ENCODE measurements at regions not wholly inside any gene's neighbourhood (a gene's known extent, or its start where the extent isn't known, plus 50 kb on each side); places are given as distances from the start of the nearest gene placed in this dataset.

GRCh38 chr9:134258332-134258731 lies 67.9 kb upstream of the RXRA start:
- H3K4me3 ChIP-seq (ENCODE audit: low read length), result no peak overlapping the region
- no peak for DNase-seq (ENCODE audit: low read depth)
- TF ChIP-seq CTCF (conservative IDR thresholded peaks at IDR 0.05; ENCODE audit: low read length), result no peak

GRCh38 chr9:134258828-134259546 lies 67.3 kb upstream of the RXRA start:
- no peak for DNase-seq (ENCODE audit: low read depth)
- TF ChIP-seq CTCF (conservative IDR thresholded peaks at IDR 0.05; ENCODE audit: low read length), result no peak
- H3K4me3 ChIP-seq (ENCODE audit: low read length), result no peak overlapping the region

GRCh38 chr9:134259708-134260107 lies 66.5 kb upstream of the RXRA start:
- DNase-seq (ENCODE audit: low read depth), result no peak
- TF ChIP-seq CTCF (conservative IDR thresholded peaks at IDR 0.05; ENCODE audit: low read length), result no peak
- H3K4me3 ChIP-seq (ENCODE audit: low read length), result no peak overlapping the region

GRCh38 chr9:134260801-134261200 lies 65.5 kb upstream of the RXRA start:
- H3K4me3 ChIP-seq (ENCODE audit: low read length), result no peak overlapping the region
- no peak for TF ChIP-seq CTCF (conservative IDR thresholded peaks at IDR 0.05; ENCODE audit: low read length)
- no peak for DNase-seq (ENCODE audit: low read depth)

- TF ChIP-seq CTCF (conservative IDR thresholded peaks at IDR 0.05; ENCODE audit: low read length), result no peak
- no peak for DNase-seq (ENCODE audit: low read depth)
- H3K4me3 ChIP-seq (ENCODE audit: low read length), result no peak overlapping the region
Observed at GRCh38 chr9:134262035-134262434, 64.2 kb upstream of the RXRA start.

GRCh38 chr9:134263596-134263995 lies 62.7 kb upstream of the RXRA start:
- TF ChIP-seq CTCF (conservative IDR thresholded peaks at IDR 0.05; ENCODE audit: low read length), result no peak

GRCh38 chr9:134264169-134264568 lies 62.1 kb upstream of the RXRA start:
- DNase-seq (ENCODE audit: low read depth), result no peak
- no peak for TF ChIP-seq CTCF (conservative IDR thresholded peaks at IDR 0.05; ENCODE audit: low read length)
- no peak overlapping the region for H3K4me3 ChIP-seq (ENCODE audit: low read length)

More at GRCh38 chr9:134263596-134263995, 62.7 kb upstream of the RXRA start:
- no peak for DNase-seq (ENCODE audit: low read depth)
- no peak overlapping the region for H3K4me3 ChIP-seq (ENCODE audit: low read length)
